D721Med (cell line): ENCODE measurements at regions not wholly inside any gene's neighbourhood (a gene's known extent, or its start where the extent isn't known, plus 50 kb on each side); places are given as distances from the start of the nearest gene placed in this dataset.
A peak's percentile ranks its signal among the peaks of the same experiment; 100 is the strongest.

Experiments
- DNase-seq: peaks from one replicate; pipeline ENCODE4 v3.0.0; 2011; ENCODE audit warnings: low spot score; ENCODE audit not compliant: insufficient read length
- FAIRE-seq: peaks from 2 replicates; lab custom pipeline; 2011; peaks lifted over from hg19 to GRCh38; lab: Jason Lieb, UNC
- CTCF ChIP-seq: IDR thresholded peaks from 2 replicates; pipeline ENCODE4 v1.5.1; 2012; ENCODE audit warnings: mild to moderate bottlenecking, control low read depth; ENCODE audit not compliant: insufficient read depth; ENCODE audit errors: missing control alignments

- DNase-seq: no peak
- TF ChIP-seq CTCF: no peak
- no peak for FAIRE-seq
These were observed 123.4 kb upstream of the SFRP2 start for GRCh38 chr4:153912301-153912700.

DNA sequence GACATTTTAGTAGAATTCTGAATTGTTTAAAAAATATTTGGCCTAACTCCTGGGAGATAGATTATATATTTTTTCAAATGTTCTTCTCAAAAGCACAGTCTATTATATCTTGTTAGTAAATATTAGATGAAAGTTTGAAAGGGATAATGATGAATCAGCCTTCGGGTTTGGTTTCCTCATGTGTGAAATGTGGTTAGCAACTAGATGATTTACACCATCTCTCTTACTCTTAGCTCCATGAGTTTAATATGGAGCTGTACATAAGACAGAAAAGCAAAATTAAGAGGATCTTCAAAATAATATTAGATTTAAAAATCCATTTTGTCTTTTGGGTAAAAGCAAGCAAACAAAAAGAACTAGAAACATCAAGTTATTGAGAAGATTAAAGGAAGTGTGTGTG, 120.8 kb upstream of the SFRP2 start:
- TF ChIP-seq CTCF: no peak
- FAIRE-seq (no peak), DNase-seq (no peak)

GRCh38 chr4:153906231-153906630, 117.3 kb upstream of the SFRP2 start:
- no peak for TF ChIP-seq CTCF
- FAIRE-seq (no peak), DNase-seq (no peak)

GRCh38 chr4:153905231-153905630, 116.3 kb upstream of the SFRP2 start:
- DNase-seq (no peak), FAIRE-seq (no peak)
- no peak for TF ChIP-seq CTCF

GRCh38 chr4:153904011-153904410, 115.1 kb upstream of the SFRP2 start:
- TF ChIP-seq CTCF: no peak
- FAIRE-seq (peak; percentile 46), DNase-seq (no peak)

DNA sequence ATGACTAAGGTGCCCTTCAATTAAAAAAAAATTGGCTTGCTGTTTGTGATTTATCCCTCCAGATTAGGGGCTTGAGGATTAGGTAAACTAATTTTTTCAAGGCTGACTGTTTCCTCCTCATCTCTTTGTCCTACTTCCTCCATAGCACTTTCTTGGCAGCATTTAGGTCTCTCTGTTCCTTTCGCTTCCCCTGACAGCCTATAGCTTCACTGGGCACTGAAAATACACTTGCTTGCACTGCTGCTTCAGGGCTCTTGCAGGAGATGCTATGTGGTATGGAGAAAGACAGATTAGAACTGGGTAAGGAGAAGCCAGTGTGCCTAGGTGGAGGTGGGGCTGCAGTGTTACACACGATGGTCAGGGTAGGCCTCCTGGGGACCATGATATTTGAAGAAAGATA, 112.3 kb upstream of the SFRP2 start:
- no peak for DNase-seq
- no peak for TF ChIP-seq CTCF
- FAIRE-seq: no peak

DNA sequence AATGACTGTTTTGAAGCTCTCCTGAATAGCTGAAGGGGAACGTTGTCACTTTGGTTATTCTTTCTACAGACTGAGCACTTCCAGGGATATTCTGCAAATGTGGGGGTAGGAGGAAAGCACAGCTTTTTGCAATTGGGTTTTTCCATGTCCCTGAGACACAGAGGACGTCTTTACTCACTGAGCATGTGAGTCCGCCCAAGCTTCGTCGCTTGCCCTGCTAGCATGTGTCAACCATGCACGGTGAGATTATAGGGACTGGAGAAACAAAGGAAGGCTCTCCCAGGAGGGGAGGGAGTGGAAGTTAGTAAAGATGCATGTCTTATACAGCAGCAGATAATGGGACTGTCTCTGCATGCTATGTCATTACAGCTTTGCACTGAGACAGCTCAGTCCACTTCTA, 111.5 kb upstream of the SFRP2 start:
- FAIRE-seq: no peak
- no peak for DNase-seq
- TF ChIP-seq CTCF: no peak
